IPS-NIHi7 (cell line): ENCODE measurements at regions not wholly inside any gene's neighbourhood (a gene's known extent, or its start where the extent isn't known, plus 50 kb on each side); places are given as distances from the start of the nearest gene placed in this dataset.
A peak's percentile ranks its signal among the peaks of the same experiment; 100 is the strongest.

ENCODE experiments used
- DNase-seq: peaks from one replicate; pipeline ENCODE4 v3.0.0; 2012; ENCODE audit warnings: mixed read lengths; ENCODE audit errors: extremely low spot score

DNA sequence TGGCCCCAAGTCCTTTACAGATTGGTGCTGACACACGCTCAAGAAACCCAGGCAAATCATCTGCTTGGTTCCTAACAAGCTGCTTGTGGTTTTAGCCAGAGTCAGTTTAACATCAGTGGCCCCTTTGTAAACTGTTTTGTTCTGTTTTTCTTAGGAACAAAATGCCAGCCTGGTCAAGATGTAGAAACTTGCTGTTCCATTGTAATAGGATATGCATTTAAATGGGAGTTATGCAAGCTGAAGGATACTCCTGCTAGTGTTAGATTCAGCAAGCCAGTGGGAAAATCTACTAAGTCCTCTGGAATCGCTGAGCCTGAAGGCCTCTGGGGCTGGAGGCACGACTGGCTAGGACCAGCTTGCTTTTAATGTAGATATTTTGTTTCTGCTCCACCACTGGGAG is 391.1 kb downstream of the TLE4 start:
- peak; percentile 14 for DNase-seq

DNA sequence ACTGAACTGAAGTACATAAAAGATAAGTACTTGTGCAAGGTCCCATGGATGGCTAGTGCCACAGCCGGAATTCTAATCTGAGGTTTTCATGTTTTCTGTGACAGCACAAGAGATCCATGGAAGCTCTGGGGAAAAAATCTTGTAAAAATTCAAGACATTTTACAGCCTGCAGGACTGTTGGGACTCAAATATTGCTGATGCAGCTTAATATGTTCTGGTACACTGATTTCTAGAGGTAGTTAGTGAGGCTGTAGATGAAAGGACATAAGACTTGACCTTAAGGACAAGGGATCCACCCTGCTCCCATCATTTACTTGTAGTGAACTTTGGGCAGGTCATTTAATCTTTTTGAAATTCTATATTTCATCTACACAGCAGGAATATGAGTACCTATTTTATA is 390.4 kb downstream of the TLE4 start:
- no peak for DNase-seq

DNA sequence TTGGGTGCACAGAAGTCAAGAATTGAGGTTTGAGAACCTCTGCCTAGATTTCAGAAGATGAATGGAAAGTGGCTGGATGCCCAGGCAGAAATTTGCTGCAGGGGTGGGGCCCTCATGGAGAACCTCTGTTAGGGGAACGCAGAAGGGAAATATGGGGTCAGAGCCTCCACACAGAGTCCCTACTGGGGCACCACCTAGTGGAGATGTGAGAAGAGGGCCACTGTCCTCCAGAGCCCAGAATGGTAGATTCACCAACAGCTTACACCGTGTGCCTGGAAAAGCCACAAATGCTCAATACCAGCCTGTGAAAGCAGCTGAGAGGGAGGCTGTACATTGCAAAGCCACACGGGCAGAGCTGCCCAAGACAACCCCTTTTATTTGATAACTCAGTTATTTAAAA is 383.5 kb downstream of the TLE4 start:
- DNase-seq = no peak

DNA sequence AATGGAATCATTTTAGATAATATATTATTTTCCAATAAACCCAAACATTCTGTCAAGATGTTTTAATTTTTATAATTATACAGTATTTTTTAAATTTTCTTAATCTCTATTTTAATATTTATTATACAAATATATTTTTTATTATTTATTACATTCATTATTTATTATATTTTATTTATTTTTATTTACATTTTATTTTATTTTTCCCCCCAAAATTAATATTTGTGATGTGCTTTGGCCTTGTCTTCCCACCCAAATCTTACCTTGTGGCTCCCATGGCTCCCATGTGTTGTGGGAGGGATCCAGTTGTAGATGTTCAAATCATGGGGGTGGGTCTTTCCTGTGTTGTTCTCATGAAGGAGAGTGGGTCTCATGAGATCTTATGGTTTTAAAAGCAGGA is 382.1 kb downstream of the TLE4 start:
- no peak for DNase-seq

DNA sequence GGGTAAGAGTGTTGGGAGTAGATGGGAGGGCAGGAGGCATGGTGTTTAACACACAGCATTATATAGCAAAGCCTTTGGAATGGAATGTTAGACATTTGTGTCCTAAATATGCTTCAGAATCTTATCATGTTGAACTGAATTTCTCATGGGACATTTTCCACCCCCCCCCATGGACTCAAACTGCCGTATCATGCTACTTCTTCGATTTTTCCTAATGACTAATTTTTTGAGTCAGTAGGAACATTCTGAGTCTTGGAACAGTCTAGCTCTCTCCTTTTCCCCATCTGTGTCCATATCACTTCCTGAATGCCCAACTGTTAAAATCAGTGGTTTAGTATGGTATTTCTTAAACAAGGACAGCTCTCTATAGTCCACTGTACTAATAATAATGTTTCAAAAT is 380.6 kb downstream of the TLE4 start:
- DNase-seq = no peak

DNA sequence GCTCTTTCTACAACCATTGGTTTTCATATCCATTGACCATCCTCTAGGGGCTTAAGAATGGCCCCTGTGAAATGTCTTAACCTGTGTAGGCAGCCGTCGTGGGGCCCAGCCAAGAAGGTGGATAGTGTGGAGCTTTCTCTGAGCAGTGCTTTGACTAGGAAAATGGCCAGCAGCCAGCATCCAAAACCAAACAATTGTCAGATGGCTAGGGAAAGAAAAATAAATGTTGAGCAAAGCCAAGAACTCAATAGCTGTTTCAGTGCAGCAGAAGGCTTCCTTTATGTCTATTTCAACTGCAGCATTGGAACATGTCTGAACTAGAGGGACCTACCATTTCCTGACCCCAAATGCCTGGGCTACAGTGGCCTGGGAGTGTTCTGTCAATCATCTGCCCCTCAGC is 374.9 kb downstream of the TLE4 start:
- no peak for DNase-seq

DNA sequence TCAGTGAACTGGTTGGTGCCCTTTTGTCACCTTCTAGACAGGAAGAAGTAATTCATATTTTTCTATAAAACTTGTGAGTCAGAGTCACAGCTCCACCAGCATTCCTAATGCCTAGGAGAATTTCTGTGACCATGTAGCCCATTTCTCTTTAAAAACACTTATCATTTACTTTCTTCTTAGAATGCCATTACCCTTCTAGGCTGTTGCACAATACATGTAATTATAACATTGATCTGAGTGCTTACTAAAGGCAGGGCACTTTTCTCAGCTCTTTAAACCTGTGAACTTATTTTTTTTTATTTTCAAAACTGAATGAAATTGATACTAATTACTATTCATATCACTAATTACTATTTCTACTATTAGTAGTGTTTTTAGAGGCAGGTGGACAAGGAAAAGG is 373.7 kb downstream of the TLE4 start:
- DNase-seq = no peak

DNA sequence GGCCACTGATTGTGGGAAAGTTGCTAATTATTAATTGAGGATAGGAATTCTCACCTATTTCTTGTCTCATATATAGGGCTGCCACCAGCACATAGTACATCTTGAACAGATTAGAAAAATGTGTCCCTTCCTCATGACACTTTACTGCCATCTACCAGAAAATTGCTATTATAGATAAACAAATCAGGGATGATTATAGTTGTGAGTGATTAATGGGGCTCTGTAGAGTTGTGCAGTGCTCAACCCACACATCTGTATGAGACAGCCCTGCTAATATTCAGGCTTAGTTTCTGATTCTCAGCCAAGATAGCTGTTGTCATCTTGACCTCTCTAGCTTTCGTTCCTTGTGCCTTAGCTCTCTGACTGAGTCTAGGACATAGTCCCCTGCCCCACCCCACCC is 373.3 kb downstream of the TLE4 start:
- no peak for DNase-seq

DNA sequence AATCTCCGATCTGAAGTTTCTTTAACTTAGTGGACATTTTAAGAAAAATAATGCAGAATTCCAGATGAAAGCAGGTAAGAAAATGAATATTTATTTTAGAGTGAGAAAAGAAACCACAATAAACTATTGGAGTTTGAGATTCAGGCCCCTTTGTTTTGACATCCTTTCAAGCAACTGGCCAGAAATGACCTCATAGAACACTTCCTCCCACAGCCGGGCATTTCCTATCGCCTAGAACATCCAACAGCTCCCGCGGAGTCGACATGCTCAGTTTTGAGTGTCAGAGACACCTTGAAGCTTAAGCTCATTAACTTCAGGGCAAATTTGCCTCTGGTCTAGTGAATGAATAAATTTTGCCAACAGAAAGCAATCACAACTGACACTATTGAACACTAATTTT is 369.2 kb downstream of the TLE4 start:
- DNase-seq = no peak

DNA sequence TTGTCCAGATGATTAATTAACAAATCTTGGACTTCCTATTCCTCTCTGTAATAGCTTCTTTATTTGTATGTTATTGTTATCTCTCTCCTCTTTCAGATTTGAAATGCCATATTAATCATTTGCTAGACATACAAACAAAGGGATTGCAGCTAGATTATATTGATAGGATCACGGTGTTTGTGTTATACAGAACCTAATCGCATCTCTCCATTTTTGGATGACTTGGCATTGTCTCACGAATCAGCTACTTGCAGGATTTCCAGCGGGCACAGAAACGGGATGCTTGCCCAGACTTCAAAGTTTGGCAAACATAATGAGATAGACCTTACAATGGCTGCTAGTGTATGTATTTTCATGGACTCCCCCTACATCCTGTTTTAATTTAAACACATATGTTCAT is 368.1 kb downstream of the TLE4 start:
- no peak for DNase-seq

DNA sequence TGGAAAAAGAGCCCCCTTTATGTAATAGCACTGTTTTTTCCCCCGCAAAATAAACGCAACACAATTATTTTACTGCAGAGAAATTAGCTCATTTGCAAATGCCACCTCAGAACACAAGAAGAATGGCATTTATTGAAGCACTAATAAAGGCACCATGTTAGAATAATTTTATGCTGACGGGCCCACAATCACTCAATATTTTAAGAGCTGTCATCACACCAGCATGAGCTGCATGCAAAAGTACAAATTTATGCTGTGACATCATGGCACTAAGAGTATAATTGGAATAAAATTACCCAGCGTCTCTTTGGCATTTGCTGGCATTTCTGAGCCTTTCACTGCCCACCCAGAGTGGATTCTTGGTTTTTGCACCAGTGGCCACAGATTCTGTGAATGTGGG is 364.6 kb downstream of the TLE4 start:
- DNase-seq = no peak

DNA sequence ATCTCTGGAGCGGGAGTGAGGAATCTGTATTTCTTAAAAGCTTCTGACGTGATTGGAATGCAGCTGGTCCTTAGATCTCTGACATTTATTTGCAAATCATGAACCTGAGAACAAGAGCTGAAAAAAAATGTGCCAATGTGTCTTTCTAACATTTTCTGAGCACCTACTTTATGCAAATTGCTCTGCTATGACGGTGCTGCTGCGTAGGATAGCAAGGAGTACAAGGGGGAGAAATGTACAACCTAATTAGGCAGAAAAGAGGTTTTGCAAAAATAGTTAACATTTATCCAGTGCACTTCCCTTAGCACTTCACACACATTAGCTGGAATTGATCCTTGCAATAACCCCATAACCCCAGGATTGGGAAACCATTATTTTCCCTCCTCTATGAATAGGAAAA is 357.5 kb downstream of the TLE4 start:
- DNase-seq = no peak

DNA sequence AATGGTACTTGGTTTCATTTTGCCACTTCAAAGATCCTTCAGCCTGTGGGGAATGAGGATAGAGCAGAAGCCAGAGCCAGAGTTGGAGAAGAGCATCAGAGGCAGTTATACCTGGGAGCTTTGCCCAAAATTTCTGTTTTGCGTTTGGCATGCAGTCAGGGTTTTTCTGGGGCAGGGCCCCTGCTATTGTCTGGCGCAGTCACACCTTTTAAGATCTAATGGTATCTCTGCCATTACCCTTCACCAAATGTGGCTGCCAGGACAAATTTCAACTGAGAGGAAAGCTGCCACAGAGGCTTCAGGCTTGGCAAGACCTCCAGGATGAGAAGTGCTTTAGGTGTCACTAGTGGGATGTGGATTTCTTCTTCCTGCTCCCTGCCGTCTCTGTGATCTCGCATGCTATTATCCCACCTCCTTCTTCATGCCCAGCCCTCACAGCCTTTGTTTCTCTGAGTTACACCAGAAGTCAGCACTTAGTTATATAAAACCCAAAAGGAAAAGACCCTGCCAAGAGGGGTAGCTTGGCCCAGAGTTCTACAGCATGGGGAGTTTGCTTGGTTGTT is 357.0 kb downstream of the TLE4 start:
- no peak for DNase-seq

DNA sequence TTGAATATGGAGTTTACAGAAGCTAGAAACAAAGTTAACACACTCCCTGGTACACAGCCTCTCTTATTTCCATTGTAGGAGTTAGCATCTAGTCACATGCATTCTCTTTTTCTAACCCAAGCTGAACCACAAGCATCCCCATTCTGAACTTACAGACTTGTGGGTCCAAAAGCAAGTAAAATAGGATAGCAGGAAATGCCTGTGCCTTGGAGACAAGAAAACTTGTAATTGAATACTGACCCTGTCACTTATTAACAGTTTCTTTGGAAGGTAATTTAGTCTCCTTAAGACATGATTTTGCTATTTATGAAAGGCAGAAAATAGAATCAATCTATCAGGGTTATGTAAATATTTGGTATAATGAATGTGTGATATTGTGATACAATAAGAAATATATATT is 353.6 kb downstream of the TLE4 start:
- DNase-seq = no peak

DNA sequence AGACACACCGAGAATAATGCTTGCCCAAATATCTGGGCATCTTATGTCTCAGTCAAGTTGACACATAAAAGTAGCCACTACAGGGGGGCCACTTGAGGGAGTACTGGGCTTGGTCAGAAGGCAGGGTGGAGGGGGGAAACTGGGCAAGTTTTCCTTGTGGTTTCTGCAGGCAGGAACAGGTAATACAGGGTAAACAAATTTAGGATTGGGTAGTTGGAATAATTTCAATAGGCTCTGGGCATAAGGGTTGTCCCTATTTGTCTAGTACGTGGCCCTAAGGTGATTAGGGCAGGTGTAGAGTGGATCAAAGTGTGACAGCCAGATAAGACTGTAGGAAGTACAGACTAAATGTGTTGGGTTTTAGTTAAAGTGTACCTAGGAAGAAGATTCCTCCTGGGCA is 353.1 kb downstream of the TLE4 start:
- no peak for DNase-seq

DNA sequence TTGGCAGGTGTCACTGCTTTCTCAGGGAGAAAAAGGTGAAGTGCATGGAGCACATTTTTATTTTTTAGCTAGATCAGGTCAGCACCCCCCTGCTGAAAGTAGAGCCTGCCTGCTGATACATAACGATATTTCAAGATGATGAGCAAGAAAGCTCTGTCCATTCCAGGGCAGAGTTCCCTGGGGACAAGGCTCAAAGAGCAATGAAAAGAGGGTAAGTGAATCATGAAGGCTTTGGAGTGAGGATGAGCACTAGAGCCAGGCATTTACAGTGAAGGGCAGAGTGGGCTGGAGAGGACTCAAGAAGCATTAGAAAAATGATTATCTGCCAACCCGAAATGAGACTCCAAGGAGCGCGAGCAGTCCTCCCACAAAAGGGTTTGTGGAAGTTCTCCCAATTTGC is 345.7 kb downstream of the TLE4 start:
- no peak for DNase-seq

DNA sequence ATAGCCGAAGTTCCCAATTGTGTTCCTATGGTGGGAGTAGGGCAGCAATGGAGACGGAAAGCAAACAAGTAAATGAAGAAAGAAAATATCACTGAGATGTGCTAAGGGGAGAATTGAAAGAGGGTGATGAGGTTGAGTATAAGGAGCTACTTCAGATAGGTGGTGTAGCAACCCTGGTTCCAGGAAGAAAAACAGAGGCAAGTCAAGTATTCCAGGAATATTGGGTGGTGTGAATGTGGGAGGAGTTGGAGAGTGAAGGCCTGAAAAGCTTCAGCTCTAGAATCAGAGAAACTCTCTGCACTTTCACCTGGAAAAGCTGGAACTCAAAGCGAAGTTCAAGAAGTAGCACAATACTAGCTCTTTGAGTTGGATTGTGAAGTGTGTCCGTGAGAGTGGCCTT is 342.1 kb downstream of the TLE4 start:
- DNase-seq = no peak

DNA sequence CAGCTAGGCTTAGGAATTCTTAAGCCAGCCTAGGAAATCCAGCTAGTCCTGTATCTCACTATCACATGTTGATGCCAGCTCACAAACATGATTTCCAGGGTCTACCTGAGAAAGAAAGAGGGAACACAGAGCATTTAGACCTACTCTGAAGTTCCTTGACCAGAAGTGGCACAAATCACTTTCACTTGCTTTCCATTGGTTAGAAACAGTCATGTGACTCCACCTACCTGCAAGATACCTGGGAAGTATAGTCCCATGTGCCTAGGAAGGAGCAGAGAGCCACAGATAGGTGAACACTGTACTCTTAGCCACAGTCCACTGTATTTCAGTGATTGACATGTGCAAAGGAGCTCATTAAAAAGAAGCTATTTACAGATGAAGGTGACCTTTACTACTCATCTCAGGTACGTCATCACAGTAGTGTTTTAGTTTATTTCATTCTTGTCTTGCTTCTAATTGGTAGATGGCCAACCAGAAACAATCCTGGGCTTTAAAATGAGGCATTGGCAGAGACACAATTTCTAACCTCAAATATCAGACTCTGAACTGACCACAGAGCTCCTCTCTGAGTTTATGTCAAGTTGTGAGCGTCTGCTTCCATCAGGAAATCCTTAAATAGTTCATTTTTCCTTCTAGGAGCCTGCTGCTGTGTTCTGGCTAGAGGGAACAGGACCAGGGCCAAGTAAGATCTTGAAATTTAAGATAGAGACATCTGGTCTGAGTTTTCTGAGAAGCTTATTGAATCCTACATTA is 340.7 kb downstream of the TLE4 start:
- DNase-seq = no peak

DNA sequence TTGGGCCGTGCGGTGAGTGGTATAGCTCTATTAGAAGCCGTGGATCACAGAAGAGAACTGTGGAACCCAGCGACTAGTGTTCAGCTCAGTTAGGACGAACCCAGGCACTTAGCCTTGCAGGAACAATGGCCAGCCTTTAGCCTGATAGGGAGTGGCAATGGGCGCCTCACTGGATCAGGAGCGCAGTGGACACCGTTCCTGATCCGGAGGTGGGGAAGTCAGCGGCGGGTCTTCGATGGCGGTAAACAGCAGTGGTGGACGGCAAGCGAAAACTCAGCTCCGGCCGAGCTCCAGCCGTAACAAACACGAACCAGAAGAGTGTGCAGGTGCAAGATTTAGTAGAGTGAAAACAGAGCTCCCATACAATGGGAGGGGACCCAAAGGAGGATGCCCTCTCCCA is 340.0 kb downstream of the TLE4 start:
- no peak for DNase-seq

DNA sequence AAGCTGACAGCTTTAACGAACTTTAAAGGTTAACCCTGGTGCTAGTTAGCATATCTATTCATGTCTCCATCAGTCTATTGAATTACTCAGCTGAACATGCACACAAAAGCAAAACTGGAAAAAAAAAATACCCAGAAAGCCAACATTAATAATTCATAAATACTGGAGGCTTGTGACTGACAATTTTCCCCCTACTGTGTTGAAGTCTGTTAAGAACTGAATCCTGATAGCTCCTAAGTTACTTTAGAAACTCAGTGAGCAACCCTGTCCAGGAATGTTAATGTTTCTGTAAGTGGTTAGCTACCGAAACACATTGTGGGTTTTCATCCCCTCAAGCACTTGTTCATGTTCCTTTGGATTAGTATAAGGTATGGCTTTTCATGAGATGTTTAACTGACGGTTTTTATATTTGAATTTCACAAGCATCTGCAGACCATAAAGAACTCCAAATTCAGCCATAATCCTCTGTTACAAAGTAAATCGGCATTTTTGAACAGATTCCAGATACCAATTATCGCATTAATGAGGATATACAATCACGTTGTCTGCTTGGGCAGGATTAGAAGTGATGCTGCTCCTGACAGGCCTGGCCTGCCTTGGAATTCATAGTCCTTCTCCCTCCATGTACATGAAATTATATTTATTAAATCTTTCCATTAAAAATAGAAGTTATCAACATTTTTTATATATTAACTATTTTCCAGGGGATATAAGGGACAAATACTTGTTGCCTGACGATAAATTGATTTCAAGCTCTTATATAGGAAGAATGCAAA is 331.2 kb downstream of the TLE4 start:
- no peak for DNase-seq

DNA sequence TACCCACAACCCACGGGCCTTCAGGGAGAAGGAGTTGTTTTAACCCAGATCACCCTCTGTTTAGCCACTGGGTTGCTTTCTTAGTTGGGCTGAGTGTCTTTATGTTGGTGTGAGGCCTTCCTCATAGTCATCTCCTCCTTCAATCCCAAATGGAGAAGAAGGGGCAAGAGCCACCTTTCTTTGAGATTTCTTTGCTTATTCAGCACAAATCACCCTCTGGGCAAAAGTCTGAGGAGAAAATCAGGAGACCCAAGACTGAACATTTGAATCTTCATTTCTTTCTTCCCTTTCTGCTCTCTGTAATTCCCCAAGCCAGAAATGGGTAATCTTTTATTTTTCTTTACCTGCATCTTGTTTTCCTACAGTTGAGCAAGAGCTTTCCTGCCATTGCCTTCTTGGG is 329.0 kb downstream of the TLE4 start:
- DNase-seq = no peak

DNA sequence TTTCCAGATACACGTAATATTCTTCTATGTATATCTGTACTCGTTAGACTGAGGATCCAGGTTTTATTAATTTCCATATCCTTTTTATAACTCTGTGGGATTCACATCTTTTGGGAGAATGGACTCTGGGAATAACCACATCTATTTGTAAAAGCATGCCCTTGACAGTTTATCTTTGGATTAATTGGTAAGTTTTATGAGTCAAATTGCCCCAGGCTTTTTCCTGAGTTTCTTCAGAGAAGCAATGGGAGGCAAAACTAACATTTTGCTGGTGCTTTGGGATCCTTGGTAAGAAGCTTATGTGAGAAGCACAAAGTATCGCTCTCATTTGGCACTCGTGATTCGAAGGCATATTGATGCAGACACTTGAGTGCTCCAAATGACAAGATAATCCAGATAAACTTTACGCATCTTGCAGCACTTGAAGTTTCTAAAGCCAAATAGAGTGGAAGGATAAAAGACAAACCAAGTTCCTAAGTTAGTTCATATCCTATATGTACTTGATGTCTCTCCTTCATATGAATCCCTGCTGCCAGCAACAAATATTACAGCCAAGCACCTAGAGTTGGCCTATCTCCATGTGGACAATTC is 324.7 kb downstream of the TLE4 start:
- no peak for DNase-seq

DNA sequence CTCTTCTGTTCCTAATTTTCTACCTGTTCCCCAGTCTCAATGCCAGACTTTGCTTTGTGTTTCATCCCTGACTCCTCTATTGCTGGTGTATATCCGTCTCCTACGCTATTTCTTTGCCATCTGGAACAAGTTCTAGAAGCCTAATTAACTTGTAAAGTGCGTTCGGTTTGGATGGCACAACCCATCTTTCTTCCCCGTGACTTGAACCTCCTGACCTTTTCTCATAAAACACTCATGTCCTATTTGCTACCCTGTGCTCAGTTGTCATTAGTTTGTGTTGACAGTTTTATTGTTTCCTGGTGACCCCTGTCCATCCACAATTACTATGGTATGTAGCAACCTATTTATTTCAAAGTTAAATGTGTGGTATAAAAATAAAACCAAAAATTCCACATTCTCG is 323.5 kb downstream of the TLE4 start:
- DNase-seq = no peak
